GM12872 (cell line): ENCODE measurements at regions not wholly inside any gene's neighbourhood (a gene's known extent, or its start where the extent isn't known, plus 50 kb on each side); places are given as distances from the start of the nearest gene placed in this dataset.

Experiments used
- TF ChIP-seq, protein P1 (sequence below): IDR thresholded peaks from 3 replicates; pipeline ENCODE4 v1.5.1; 2011; ENCODE audit warnings: low read depth, mild to moderate bottlenecking, low read length, moderate library complexity; ENCODE audit not compliant: insufficient read depth

DNA sequence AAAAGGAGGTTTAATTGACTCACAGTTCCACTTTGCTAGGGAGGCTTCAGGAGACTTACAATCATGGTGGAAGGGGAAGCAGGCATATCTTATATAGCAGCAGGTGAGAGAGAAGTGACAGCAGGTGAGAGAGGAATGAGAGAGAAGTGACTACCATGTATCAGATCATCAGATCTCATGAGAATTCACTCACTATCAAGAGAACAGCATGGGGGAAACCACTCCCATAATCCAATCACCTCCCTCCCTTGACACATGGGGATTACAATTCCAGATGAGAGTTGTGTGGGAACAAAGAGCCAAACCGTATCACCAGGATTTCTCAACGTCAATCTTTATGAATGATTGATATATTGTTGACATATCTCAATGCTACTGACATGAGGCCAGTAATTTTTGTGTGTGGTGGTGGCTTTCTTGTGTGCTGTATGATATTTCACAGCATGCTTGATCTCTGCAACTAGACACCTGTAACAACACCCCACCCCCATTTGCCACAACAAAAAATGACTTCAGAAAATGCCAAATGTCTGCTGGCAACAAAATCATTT lies 1470.9 kb upstream of the SEL1L start:
- TF ChIP-seq, protein P1, sequence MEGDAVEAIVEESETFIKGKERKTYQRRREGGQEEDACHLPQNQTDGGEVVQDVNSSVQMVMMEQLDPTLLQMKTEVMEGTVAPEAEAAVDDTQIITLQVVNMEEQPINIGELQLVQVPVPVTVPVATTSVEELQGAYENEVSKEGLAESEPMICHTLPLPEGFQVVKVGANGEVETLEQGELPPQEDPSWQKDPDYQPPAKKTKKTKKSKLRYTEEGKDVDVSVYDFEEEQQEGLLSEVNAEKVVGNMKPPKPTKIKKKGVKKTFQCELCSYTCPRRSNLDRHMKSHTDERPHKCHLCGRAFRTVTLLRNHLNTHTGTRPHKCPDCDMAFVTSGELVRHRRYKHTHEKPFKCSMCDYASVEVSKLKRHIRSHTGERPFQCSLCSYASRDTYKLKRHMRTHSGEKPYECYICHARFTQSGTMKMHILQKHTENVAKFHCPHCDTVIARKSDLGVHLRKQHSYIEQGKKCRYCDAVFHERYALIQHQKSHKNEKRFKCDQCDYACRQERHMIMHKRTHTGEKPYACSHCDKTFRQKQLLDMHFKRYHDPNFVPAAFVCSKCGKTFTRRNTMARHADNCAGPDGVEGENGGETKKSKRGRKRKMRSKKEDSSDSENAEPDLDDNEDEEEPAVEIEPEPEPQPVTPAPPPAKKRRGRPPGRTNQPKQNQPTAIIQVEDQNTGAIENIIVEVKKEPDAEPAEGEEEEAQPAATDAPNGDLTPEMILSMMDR = no peak

DNA sequence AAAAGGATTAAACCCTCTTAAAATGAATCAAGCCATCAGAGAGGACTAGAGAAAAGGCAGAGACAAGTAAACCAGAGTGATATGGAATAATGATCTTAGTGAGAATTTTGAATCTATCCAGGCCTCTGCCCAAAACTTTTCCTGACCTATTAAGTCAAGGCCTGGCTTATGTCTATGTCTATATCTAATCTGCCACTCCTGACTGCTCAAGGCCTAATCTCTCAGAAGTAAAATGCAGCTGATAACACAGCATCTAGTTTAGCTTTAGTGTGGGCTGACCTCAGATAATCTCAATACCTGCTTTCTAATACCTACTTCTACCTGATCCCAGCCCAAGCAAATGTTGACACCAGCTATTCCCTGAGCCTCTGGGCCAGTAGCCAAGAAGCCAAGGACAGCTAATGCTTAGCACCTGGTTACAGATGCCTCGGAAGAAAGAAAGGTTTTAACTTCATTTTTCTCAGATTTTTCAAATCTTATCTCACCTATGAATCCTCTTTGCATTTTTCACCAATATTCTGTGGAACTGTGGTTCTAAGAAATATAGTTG lies 1472.5 kb upstream of the SEL1L start:
- TF ChIP-seq, protein P1 = no peak

DNA sequence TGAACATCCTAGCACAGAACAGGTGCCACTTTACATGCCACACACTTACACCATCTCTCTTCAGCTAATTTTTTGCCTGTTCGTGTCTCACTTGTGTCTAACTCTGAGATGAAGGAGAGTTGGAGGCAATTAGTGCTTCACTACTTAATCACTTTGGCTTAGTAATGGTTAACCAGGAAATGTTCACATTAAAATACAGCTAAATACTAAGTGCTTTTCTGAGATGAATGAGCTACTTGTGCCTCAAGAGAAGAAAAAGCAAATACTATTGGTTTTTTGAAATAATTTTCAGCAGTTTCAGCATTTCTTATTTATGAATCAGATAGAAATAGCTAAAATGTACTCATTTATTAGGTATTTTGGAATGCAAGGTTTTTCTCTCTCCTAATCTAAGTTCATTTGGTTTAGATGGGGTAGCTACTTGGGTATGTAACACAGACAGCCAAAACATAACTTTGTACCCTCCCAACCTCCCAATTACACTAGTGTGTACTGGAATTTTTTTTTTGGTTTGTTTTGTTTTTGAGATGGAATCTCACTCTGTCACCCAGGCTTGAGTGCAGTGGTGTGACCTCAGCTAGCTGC lies 1474.1 kb upstream of the SEL1L start:
- TF ChIP-seq, protein P1 = no peak

DNA sequence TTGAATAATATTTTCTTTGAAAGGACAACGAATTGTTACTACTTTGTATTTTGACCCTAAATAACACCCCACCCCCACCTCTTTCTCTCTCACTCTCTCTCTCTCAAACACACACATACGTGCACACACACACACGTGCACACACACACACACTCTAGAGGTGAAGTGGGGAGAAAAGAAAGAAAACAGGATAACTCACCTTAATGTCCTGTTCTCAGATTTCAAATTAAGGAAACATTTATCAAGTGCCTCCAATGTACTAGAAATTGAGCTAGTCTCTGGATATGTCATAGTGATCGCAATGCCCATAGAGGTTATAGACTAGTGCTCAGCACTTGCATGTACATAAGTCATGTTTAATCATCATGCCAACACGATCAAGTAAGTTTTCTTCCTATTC lies 1483.6 kb upstream of the SEL1L start:
- TF ChIP-seq, protein P1 = no peak

DNA sequence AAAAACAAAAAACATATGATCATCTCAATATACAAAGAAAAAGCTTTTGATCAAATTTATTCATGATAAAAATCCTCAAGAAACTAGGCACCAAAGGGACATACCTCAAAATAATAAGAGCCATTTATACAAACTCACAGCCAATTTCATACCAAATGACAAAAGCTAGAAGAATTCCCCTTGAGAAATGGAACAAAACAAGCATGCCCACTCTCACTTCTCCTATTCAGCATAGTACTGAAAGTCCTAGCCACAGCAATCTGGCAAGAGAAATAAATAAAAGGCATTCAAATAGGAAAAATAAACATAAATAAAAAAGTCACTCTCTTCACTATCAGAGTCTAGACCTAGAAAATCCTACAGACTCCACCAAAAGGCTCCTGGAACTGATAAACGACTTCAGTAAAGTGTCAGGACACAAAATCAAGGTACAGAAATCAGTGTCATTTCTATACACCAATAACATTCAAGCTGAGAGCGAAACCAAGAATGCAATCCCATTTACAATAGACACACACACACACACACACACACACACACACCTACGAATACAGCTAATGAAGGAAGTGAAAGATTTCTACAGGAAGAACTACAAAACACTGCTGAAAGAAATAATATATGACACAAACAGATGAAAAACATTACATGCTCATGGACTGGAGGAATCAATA lies 1486.2 kb upstream of the SEL1L start:
- TF ChIP-seq, protein P1 = no peak

DNA sequence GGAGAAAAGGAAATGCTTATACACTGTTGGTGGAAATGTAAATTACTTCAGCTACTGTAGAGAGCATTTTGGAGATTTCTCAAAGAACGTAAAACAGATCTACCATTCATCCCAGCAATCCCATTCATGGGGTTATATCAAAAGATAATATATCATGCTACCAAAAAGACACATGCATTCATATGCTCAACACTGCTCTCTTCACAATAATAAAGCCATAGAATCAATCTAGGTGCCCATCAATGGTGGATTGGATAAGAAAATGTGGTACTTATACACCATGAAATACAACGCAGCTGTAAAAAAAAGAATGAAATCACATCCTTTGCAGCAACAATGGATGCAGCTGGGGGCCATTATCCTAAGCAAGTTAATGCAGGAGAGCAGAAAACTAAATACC lies 1487.7 kb upstream of the SEL1L start:
- TF ChIP-seq, protein P1 = no peak

DNA sequence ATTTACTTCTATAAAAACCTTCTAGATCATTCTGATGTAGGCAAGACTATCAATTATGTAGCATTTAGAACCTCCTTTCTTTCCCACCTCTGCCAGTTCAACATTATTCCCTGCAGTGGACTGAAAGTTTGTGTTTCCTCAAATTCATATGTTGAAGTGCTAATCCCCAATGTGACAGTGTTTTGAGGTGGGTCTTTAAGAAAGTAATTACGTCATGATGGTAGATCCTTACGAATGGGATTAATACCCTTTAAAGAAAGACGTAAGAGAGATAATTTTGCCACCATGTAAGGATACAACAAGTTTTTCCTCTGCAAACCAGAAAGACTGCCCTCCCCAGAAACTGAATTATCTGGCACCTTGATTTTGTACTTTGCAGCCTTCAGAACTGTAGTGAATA lies 1489.7 kb upstream of the SEL1L start:
- TF ChIP-seq, protein P1 = no peak
